GM23338 (cell line): ENCODE measurements at regions not wholly inside any gene's neighbourhood (a gene's known extent, or its start where the extent isn't known, plus 50 kb on each side); places are given as distances from the start of the nearest gene placed in this dataset.

ENCODE experiments used
- CTCF ChIP-seq, 2 experiments: fragments of 200-600 bp in 1 of 2; sonication (generic) in 1 of 2; conservative IDR thresholded peaks; 2 replicates each; pipeline versions ENCODE4 v1.5.1 to v1.6.1; 2016 to 2017; ENCODE audit warnings: antibody characterized with exemption in 2 of 2, low read depth in 2 of 2, mild to moderate bottlenecking in 2 of 2, moderate library complexity in 1 of 2
- EZH2 ChIP-seq: fragments of 200-600 bp; sonication (generic); IDR thresholded peaks from one replicate; pipeline ENCODE4 v1.8.0; 2017; ENCODE audit warnings: antibody characterized with exemption, mild to moderate bottlenecking, low read depth; ENCODE audit not compliant: unreplicated experiment
- EZH2phosphoT487 ChIP-seq: fragments of 200-600 bp; sonication (generic); IDR thresholded peaks from one replicate; pipeline ENCODE4 v1.8.1; 2018; ENCODE audit warnings: antibody characterized with exemption; ENCODE audit not compliant: unreplicated experiment
- REST ChIP-seq: IDR thresholded peaks from one replicate; pipeline ENCODE4 v1.6.1; 2018; ENCODE audit warnings: antibody characterized with exemption; ENCODE audit not compliant: unreplicated experiment

- TF ChIP-seq EZH2phosphoT487 (no peak), CTCF (conservative IDR thresholded peaks at IDR 0.05; ENCODE audit: low read depth in 2 of 2) (no peak), EZH2 (no peak), REST (no peak)
Measured at GRCh38 chr7:110224643-110225042, 866.3 kb upstream of the LRRN3 start.
